Activated B cell treated with CpG ODN at 0.5 μM for 24 hours (primary cell): ENCODE measurements at regions not wholly inside any gene's neighbourhood (a gene's known extent, or its start where the extent isn't known, plus 50 kb on each side); places are given as distances from the start of the nearest gene placed in this dataset.

Source experiments
- ATAC-seq: fragments of 200-7000 bp; cut with Tn5 transposase; one replicate; pipeline ENCODE4 v1.10.0; 2021; ENCODE audit warnings: low read depth, mild to moderate bottlenecking, moderate library complexity
- CTCF ChIA-PET: fragments of 350-600 bp; sonication (Branson Sonifier 250); formaldehyde crosslinking; loops from one replicate; lab custom pipeline; 2021; ENCODE audit warnings: antibody characterized with exemption; lab: Charles Lee
- POLR2A ChIA-PET: fragments of 350-600 bp; sonication (Branson Sonifier 250); formaldehyde crosslinking; loops from one replicate; lab custom pipeline; 2021; ENCODE audit warnings: antibody characterized with exemption; lab: Charles Lee
- DNase-seq: peaks from one replicate; pipeline ENCODE4 v3.0.0; 2022
- H3K27ac Mint-ChIP-seq: one replicate; pipeline ENCODE4 v1.8.0; 2020; ENCODE audit warnings: mixed read lengths
- H3K27me3 Mint-ChIP-seq: one replicate; pipeline ENCODE4 v1.8.0; 2021; ENCODE audit warnings: mixed read lengths
- H3K36me3 Mint-ChIP-seq: one replicate; pipeline ENCODE4 v1.8.0; 2021; ENCODE audit warnings: low read depth, mixed read lengths
- H3K4me1 Mint-ChIP-seq: one replicate; pipeline ENCODE4 v1.8.0; 2021; ENCODE audit warnings: mixed read lengths
- H3K4me3 Mint-ChIP-seq: one replicate; pipeline ENCODE4 v1.8.0; 2020; ENCODE audit warnings: mild to moderate bottlenecking, mixed read lengths
- H3K9me3 Mint-ChIP-seq: one replicate; pipeline ENCODE4 v1.8.0; 2020; ENCODE audit warnings: mixed read lengths
- CTCF ChIP-seq: fragments of 200-600 bp; IDR thresholded peaks from one replicate; pipeline ENCODE4 v1.8.0; 2022; ENCODE audit warnings: antibody characterized with exemption, mild to moderate bottlenecking
- intact Hi-C: fragments of 100-400 bp; cut with micrococcal nuclease; formaldehyde crosslinking; loops from one replicate; pipeline ENCODE4 v1.15.1; 2024

GRCh38 chr3:64445109-64445943, 220.1 kb upstream of the PRICKLE2 start:
- no peak overlapping the region for H3K4me3 Mint-ChIP-seq
- POLR2A ChIA-PET: no interaction called here
- peaks cover 43% of the 10 kb centered on the region for H3K27me3 Mint-ChIP-seq
- no peak overlapping the region for H3K27ac Mint-ChIP-seq
- DNase-seq (no peak), ATAC-seq (no peak)
- CTCF ChIA-PET: no interaction called here
- no peaks in the 10 kb centered on the region for H3K4me1 Mint-ChIP-seq
- no peaks in the 10 kb centered on the region for H3K36me3 Mint-ChIP-seq
- no peaks in the 10 kb centered on the region for H3K9me3 Mint-ChIP-seq
- intact Hi-C loops: no loop called here
- TF ChIP-seq CTCF: no peak

GRCh38 chr3:64444490-64445108, 219.3 kb upstream of the PRICKLE2 start:
- no peak for TF ChIP-seq CTCF
- no peaks in the 10 kb centered on the region for H3K36me3 Mint-ChIP-seq
- H3K27ac Mint-ChIP-seq: no peak overlapping the region
- ChIA-PET POLR2A (no interaction called here), CTCF (no interaction called here)
- H3K9me3 Mint-ChIP-seq: no peaks in the 10 kb centered on the region
- intact Hi-C loops: no loop called here
- no peak overlapping the region for H3K4me3 Mint-ChIP-seq
- H3K4me1 Mint-ChIP-seq: no peaks in the 10 kb centered on the region
- DNase-seq (no peak), ATAC-seq (no peak)
- peaks cover 43% of the 10 kb centered on the region for H3K27me3 Mint-ChIP-seq

- no peak for DNase-seq
- H3K27ac Mint-ChIP-seq: no peak overlapping the region
- no peak for ATAC-seq
- no peaks in the 10 kb centered on the region for H3K36me3 Mint-ChIP-seq
- H3K9me3 Mint-ChIP-seq: no peaks in the 10 kb centered on the region
- H3K4me1 Mint-ChIP-seq: no peaks in the 10 kb centered on the region
- intact Hi-C loops: no loop called here
- ChIA-PET POLR2A (no interaction called here), CTCF (no interaction called here)
- no peak overlapping the region for H3K4me3 Mint-ChIP-seq
- TF ChIP-seq CTCF: no peak
- H3K27me3 Mint-ChIP-seq: peaks cover 43% of the 10 kb centered on the region
Observed at GRCh38 chr3:64443546-64444381, 218.5 kb upstream of the PRICKLE2 start.

- Mint-ChIP-seq H3K27ac (no peak overlapping the region), H3K27me3 (peaks cover 35% of the 10 kb centered on the region), H3K9me3 (no peaks in the 10 kb centered on the region), H3K4me3 (no peak overlapping the region), H3K4me1 (no peaks in the 10 kb centered on the region), H3K36me3 (no peaks in the 10 kb centered on the region)
- TF ChIP-seq CTCF: no peak
- DNase-seq: no peak
- ATAC-seq: no peak
- POLR2A ChIA-PET: no interaction called here
- intact Hi-C loops: no loop called here
- CTCF ChIA-PET: no interaction called here
Observed at GRCh38 chr3:64441861-64442260, 216.6 kb upstream of the PRICKLE2 start.

- Mint-ChIP-seq H3K9me3 (peaks cover 3% of the 10 kb centered on the region), H3K27ac (no peak overlapping the region), H3K36me3 (no peaks in the 10 kb centered on the region), H3K27me3 (peaks cover 26% of the 10 kb centered on the region), H3K4me3 (no peak overlapping the region), H3K4me1 (no peaks in the 10 kb centered on the region)
- no peak for TF ChIP-seq CTCF
- CTCF ChIA-PET: no interaction called here
- intact Hi-C loops: no loop called here
- POLR2A ChIA-PET: no interaction called here
- ATAC-seq: no peak
- no peak for DNase-seq
Observed at GRCh38 chr3:64440498-64440897, 215.2 kb upstream of the PRICKLE2 start.
